ENCODE measurements at regions not wholly inside any gene's neighbourhood (a gene's known extent, or its start where the extent isn't known, plus 50 kb on each side); places are given as distances from the start of the nearest gene placed in this dataset.
"Not testable (repeated sequence)": the region's sequence is repeated elsewhere in the genome, so short reads cannot be mapped to it uniquely, and the experiment has no call there.

DNA sequence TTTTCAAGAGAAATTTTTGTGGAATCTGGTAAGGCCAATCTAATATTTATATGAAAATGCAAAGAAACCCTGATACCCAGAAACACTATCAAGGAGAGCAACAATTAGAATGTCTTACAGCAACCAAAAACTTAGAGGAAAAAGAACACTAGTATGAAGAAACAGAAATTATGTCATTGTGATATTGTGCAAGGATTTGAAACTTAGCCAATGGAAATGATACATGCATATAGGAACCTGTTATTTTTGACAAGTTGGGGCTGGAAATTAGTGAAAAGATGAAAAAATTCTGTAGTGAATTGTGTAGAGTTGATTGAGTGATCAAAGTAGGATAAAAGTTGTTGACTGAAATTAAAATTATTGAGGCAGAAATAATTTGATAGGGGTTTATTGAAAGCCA lies 792.6 kb upstream of the SLITRK6 start:
- no peak for DNase-seq (ENCODE audit: low read depth, low spot score)
- no peaks in the 10 kb centered on the region for H3K9me3 ChIP-seq (ENCODE audit: low read depth, low read length)
- H3K9ac ChIP-seq (ENCODE audit: insufficient read length) = no peak overlapping the region
- no peaks in the 10 kb centered on the region for H3K36me3 ChIP-seq (ENCODE audit: insufficient read depth, low read length)
- no peak overlapping the region for H3K4me3 ChIP-seq
- H3K27ac ChIP-seq = no peak overlapping the region
- TF ChIP-seq FOXP2 (optimal IDR thresholded peaks at IDR 0.05; ENCODE audit: control extremely low read depth, extremely low read length, insufficient read depth) (no peak), POLR2AphosphoS5 (IDR thresholded peaks at IDR 0.05; ENCODE audit: borderline replicate concordance, low read depth, low read length) (no peak), EZH2 (IDR thresholded peaks at IDR 0.05) (no peak)

DNA sequence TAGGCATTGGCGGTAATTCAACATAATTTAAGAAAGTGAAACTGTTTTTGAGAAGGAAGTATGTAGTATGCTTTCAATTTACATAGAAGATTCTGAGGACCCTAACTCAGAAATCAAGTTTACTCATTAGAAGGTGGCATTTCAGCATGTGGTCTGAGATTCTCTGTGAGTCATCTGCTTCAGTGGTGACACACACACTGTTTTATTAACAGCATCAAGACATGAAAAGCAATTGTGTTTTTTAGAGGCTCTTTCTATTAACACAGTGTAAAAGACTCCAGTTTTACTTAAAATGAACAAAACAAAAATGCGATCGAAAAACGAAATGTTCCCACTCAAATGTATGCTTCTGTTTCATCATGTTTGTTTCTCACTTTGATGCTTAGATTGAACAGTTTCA lies 802.1 kb upstream of the SLITRK6 start:
- no peak for TF ChIP-seq POLR2AphosphoS5 (IDR thresholded peaks at IDR 0.05; ENCODE audit: borderline replicate concordance, low read depth, low read length)
- H3K36me3 ChIP-seq (ENCODE audit: insufficient read depth, low read length) = no peaks in the 10 kb centered on the region
- H3K9ac ChIP-seq (ENCODE audit: insufficient read length) = no peak overlapping the region
- H3K9me3 ChIP-seq (ENCODE audit: low read depth, low read length) = no peaks in the 10 kb centered on the region
- H3K4me3 ChIP-seq = no peak overlapping the region
- no peak overlapping the region for H3K27ac ChIP-seq
- DNase-seq (ENCODE audit: low read depth, low spot score) = no peak

DNA sequence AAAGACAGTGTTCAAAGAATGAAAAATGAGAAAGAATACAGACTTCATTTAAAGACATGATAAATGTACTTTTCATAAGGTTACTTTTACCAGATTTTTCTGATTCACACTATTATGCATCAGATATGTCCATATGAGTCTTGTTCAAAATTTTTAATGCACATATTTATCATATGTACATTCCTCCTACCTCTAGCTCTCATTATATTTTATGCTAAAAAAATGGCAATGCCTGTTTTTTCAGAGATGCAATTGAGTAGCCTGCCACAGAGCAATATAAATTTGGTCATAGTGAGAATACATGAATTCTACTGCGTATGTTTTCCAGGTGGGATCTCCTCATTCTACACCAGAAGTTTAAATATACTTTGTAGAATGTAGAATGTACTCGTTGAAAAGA lies 807.0 kb upstream of the SLITRK6 start:
- DNase-seq (ENCODE audit: low read depth, low spot score) = no peak
- no peaks in the 10 kb centered on the region for H3K36me3 ChIP-seq (ENCODE audit: insufficient read depth, low read length)
- no peak overlapping the region for H3K4me3 ChIP-seq
- H3K27ac ChIP-seq = no peak overlapping the region
- H3K9me3 ChIP-seq (ENCODE audit: low read depth, low read length) = no peaks in the 10 kb centered on the region
- TF ChIP-seq EZH2 (IDR thresholded peaks at IDR 0.05) (no peak), FOXP2 (optimal IDR thresholded peaks at IDR 0.05; ENCODE audit: control extremely low read depth, extremely low read length, insufficient read depth) (no peak), POLR2AphosphoS5 (IDR thresholded peaks at IDR 0.05; ENCODE audit: borderline replicate concordance, low read depth, low read length) (no peak)
- no peak overlapping the region for H3K9ac ChIP-seq (ENCODE audit: insufficient read length)

DNA sequence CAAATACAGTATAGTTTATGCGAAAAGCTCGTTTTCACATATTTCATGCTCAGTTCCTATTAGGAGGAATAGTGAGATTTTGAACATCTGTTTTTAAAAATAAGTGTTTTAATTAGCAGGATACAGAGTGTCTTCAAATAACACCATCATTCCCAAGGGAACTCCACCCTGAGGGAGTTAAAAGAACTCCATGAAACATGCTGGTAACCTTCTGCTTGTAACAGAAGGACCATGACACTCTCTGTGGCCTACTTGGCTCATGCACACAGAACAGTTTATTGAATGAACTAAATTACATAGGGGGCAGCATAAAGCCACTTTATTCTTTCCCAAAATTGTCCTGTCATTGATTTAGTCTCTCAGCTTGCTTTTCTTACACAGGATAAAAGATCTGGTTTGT lies 809.5 kb upstream of the SLITRK6 start:
- Histone ChIP-seq H3K4me3 (no peak overlapping the region), H3K9me3 (ENCODE audit: low read depth, low read length) (no peaks in the 10 kb centered on the region), H3K36me3 (ENCODE audit: insufficient read depth, low read length) (no peaks in the 10 kb centered on the region), H3K9ac (ENCODE audit: insufficient read length) (no peak overlapping the region), H3K27ac (no peak overlapping the region)
- no peak for DNase-seq (ENCODE audit: low read depth, low spot score)
- TF ChIP-seq POLR2AphosphoS5 (IDR thresholded peaks at IDR 0.05; ENCODE audit: borderline replicate concordance, low read depth, low read length) (no peak), FOXP2 (optimal IDR thresholded peaks at IDR 0.05; ENCODE audit: control extremely low read depth, extremely low read length, insufficient read depth) (no peak), EZH2 (IDR thresholded peaks at IDR 0.05) (no peak)

DNA sequence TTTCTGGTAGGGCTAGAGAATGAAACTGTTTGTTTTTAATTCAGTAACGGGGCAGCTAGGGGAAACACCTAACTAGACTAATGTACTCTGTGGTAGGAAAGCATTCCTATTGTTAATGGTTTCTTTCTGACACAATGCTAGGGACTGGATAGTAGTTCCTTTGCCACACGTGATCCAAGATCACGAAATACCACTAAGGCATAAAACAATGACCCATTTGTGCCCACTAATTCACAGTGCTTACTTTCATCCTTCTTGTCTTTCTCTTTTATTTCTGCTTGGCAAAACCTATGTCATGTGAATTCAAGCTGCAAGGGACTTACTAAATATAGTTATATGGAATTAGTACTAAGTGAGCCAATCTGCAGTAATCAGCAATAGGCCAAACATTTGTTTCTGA lies 834.1 kb upstream of the SLITRK6 start:
- no peak overlapping the region for H3K27ac ChIP-seq
- no peak overlapping the region for H3K9ac ChIP-seq (ENCODE audit: insufficient read length)
- TF ChIP-seq FOXP2 (optimal IDR thresholded peaks at IDR 0.05; ENCODE audit: control extremely low read depth, extremely low read length, insufficient read depth) = no peak
- no peak for TF ChIP-seq EZH2 (IDR thresholded peaks at IDR 0.05)
- TF ChIP-seq POLR2AphosphoS5 (IDR thresholded peaks at IDR 0.05; ENCODE audit: borderline replicate concordance, low read depth, low read length) = no peak
- no peak for DNase-seq (ENCODE audit: low read depth, low spot score)
- no peaks in the 10 kb centered on the region for H3K36me3 ChIP-seq (ENCODE audit: insufficient read depth, low read length)
- H3K9me3 ChIP-seq (ENCODE audit: low read depth, low read length) = no peaks in the 10 kb centered on the region
- no peak overlapping the region for H3K4me3 ChIP-seq

DNA sequence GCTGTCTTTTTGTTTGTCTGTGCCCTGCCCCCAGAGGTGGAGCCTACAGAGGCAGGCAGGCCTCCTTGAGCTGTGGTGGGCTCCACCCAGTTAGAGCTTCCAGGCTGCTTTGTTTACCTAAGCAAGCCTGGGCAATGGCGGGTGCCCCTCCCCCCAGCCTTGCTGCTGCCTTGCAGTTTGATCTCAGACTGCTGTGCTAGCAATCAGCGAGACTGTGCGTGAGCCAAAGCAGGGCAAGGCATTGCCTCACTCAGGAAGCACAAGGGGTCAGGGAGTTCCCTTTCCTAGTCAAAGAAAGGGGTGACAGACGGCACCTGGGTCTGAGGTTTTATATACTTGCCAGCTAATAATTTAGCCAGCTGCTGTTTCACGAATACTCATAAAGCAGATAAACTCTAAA lies 852.0 kb upstream of the SLITRK6 start:
- H3K4me3 ChIP-seq; DNase-seq (ENCODE audit: low read depth, low spot score); H3K9ac ChIP-seq (ENCODE audit: insufficient read length); H3K36me3 ChIP-seq (ENCODE audit: insufficient read depth, low read length); H3K9me3 ChIP-seq (ENCODE audit: low read depth, low read length); H3K27ac ChIP-seq: not testable (repeated sequence)

DNA sequence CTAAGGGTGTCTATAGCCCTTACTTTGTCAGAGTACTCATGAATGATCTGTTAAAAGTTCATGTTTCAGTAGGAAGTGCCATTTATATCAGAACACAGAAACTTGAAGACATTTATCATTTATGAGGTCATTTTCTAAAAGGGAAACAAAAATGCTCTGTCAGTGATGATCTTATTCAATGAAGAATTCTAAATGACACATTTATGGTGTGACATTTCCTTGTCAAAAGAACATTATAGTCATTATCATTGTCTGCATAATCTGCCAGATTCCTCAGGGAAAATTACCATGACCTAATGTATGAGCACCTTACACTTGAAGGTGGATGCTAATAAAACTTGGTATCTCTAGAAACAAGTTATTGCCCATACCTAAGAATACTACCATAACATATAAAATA lies 853.8 kb upstream of the SLITRK6 start:
- no peaks in the 10 kb centered on the region for H3K9me3 ChIP-seq (ENCODE audit: low read depth, low read length)
- no peak overlapping the region for H3K9ac ChIP-seq (ENCODE audit: insufficient read length)
- H3K36me3 ChIP-seq (ENCODE audit: insufficient read depth, low read length) = no peaks in the 10 kb centered on the region
- H3K27ac ChIP-seq = no peak overlapping the region
- DNase-seq (ENCODE audit: low read depth, low spot score) = no peak
- H3K4me3 ChIP-seq = no peak overlapping the region
- TF ChIP-seq FOXP2 (optimal IDR thresholded peaks at IDR 0.05; ENCODE audit: control extremely low read depth, extremely low read length, insufficient read depth) = no peak
- TF ChIP-seq EZH2 (IDR thresholded peaks at IDR 0.05) = no peak
- TF ChIP-seq POLR2AphosphoS5 (IDR thresholded peaks at IDR 0.05; ENCODE audit: borderline replicate concordance, low read depth, low read length) = no peak

DNA sequence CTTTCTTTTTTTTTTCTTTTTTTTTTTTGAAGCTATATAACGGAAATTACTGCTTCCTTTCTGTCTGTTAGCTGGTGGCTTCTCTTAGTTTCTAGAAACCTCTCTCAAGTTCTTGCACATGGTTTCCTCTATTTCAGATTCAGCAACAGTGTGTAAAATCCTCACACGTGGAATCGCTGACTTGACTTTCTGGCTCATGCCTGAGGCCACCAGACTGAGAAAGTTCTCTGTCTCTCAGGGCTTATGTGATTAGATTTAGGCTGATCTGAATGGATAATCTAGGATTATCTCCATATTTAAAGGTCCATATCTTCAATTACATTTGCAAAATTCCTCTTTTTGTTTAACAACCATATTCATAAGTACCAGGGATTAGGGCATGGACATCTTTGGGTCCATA lies 856.3 kb upstream of the SLITRK6 start:
- Histone ChIP-seq H3K27ac (no peak overlapping the region), H3K4me3 (no peak overlapping the region), H3K36me3 (ENCODE audit: insufficient read depth, low read length) (no peaks in the 10 kb centered on the region), H3K9ac (ENCODE audit: insufficient read length) (no peak overlapping the region), H3K9me3 (ENCODE audit: low read depth, low read length) (no peaks in the 10 kb centered on the region)
- TF ChIP-seq POLR2AphosphoS5 (IDR thresholded peaks at IDR 0.05; ENCODE audit: borderline replicate concordance, low read depth, low read length) (no peak), FOXP2 (optimal IDR thresholded peaks at IDR 0.05; ENCODE audit: control extremely low read depth, extremely low read length, insufficient read depth) (no peak), EZH2 (IDR thresholded peaks at IDR 0.05) (no peak)
- DNase-seq (ENCODE audit: low read depth, low spot score) = no peak

DNA sequence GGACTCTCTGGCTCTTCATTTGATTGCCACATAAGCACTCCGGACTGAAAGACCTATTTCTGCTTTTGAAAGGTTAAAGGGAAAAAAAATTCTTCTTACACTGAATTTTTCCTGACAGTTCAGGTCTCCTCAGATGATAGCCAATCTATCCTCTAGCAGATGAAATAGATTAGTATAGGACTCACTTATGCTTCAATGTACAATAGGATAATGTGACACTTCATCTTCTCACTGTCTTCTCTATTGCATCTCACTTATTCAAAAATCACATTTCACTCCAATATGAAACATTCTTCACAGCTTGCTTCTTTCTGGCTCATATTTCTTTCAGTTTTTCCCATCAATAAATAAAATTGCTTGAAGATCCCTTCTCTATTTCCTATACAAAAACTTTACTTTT lies 860.9 kb upstream of the SLITRK6 start:
- Histone ChIP-seq H3K9ac (ENCODE audit: insufficient read length) (no peak overlapping the region), H3K9me3 (ENCODE audit: low read depth, low read length) (no peaks in the 10 kb centered on the region)
- no peak for TF ChIP-seq POLR2AphosphoS5 (IDR thresholded peaks at IDR 0.05; ENCODE audit: borderline replicate concordance, low read depth, low read length)
- TF ChIP-seq FOXP2 (optimal IDR thresholded peaks at IDR 0.05; ENCODE audit: control extremely low read depth, extremely low read length, insufficient read depth) = no peak
- no peak for TF ChIP-seq EZH2 (IDR thresholded peaks at IDR 0.05)

More for the DNA sequence above, 860.9 kb upstream of the SLITRK6 start:
- Histone ChIP-seq H3K4me3 (no peak overlapping the region), H3K36me3 (ENCODE audit: insufficient read depth, low read length) (no peaks in the 10 kb centered on the region), H3K27ac (no peak overlapping the region)
- DNase-seq (ENCODE audit: low read depth, low spot score) = no peak

Measured in SK-N-MC (cell line).